Lower leg skin (tissue), 4 donors: ENCODE measurements at regions not wholly inside any gene's neighbourhood (a gene's known extent, or its start where the extent isn't known, plus 50 kb on each side); places are given as distances from the start of the nearest gene placed in this dataset.

Experiments used
- DNase-seq, 2 donors: peaks; one replicate each; pipeline ENCODE4 v3.0.0-alpha.2; 2019; ENCODE audit warnings: low spot score in 2 of 2
- H3K4me3 ChIP-seq: fragments of 200-600 bp; sonication (generic); 2 replicates; pipeline ENCODE4 v1.5.1; 2017; ENCODE audit warnings: mild to moderate bottlenecking, low read depth; ENCODE audit not compliant: poor library complexity, severe bottlenecking
- CTCF ChIP-seq, 3 donors: fragments of 450-650 bp; IDR thresholded peaks; one replicate each; pipeline ENCODE4 v1.5.1; 2016; ENCODE audit warnings: antibody characterized with exemption in 3 of 3, mild to moderate bottlenecking in 3 of 3, moderate library complexity in 2 of 3
- POLR2A ChIP-seq, 2 donors: fragments of 450-650 bp; IDR thresholded peaks; one replicate each; pipeline ENCODE4 v1.6.1; 2016 to 2017; ENCODE audit warnings: antibody characterized with exemption in 2 of 2, mild to moderate bottlenecking in 1 of 2, moderate library complexity in 1 of 2
- WGBS, 2 donors: methylation state at CpG; one replicate each; pipeline ENCODE4 v1.1.5; 2018; 5-methylcytosine and 5-hydroxymethylcytosine counted together
- intact Hi-C: fragments of 100-400 bp; cut with DNase I; formaldehyde crosslinking; loops from one replicate; pipeline ENCODE4 v1.15.0; 2023; ENCODE audit warnings: low total_unique reads

GRCh38 chr18:33851546-33852078 is 273.6 kb downstream of the ASXL3 start:
- H3K4me3 ChIP-seq, result no peak overlapping the region
- WGBS, 2 donors, result 91 to 92% methylated on average over 3 of the region's 3 CpGs
- TF ChIP-seq CTCF (IDR thresholded peaks at IDR 0.05) (no peak), POLR2A (IDR thresholded peaks at IDR 0.05) (no peak)
- no peak for DNase-seq
- intact Hi-C loops, result no loop called here

- intact Hi-C loops, result no loop called here
- no peak for DNase-seq
- 56 to 61% methylated on average over 4 of the region's 4 CpGs for WGBS, 2 donors
- TF ChIP-seq CTCF (IDR thresholded peaks at IDR 0.05) (no peak), POLR2A (IDR thresholded peaks at IDR 0.05) (no peak)
- no peak overlapping the region for H3K4me3 ChIP-seq
Observed at GRCh38 chr18:33849731-33850130, 271.7 kb downstream of the ASXL3 start.

GRCh38 chr18:33844232-33844631 is 266.2 kb downstream of the ASXL3 start:
- no peak for TF ChIP-seq CTCF (IDR thresholded peaks at IDR 0.05)
- no peak for TF ChIP-seq POLR2A (IDR thresholded peaks at IDR 0.05)
- intact Hi-C loops, result no loop called here
- 76% methylated on average over 3 of the region's 3 CpGs for WGBS, 2 donors
- H3K4me3 ChIP-seq, result no peak overlapping the region
- DNase-seq, result no peak

- H3K4me3 ChIP-seq, result no peak overlapping the region
- WGBS, 2 donors, result 75 to 76% methylated on average over 6 of the region's 6 CpGs
- intact Hi-C loops, result no loop called here
- TF ChIP-seq POLR2A (IDR thresholded peaks at IDR 0.05), result no peak
- no peak for TF ChIP-seq CTCF (IDR thresholded peaks at IDR 0.05)
- DNase-seq, result no peak
Observed at GRCh38 chr18:33841221-33841967, 263.4 kb downstream of the ASXL3 start.

GRCh38 chr18:33840212-33840593 is 262.2 kb downstream of the ASXL3 start:
- intact Hi-C loops, result no loop called here
- TF ChIP-seq CTCF (IDR thresholded peaks at IDR 0.05) (no peak), POLR2A (IDR thresholded peaks at IDR 0.05) (no peak)
- WGBS, 2 donors, result 57 to 62% methylated on average over 2 of the region's 2 CpGs
- H3K4me3 ChIP-seq, result no peak overlapping the region
- no peak for DNase-seq
